ENCODE measurements at regions not wholly inside any gene's neighbourhood (a gene's known extent, or its start where the extent isn't known, plus 50 kb on each side); places are given as distances from the start of the nearest gene placed in this dataset.
A peak's percentile ranks its signal among the peaks of the same experiment; 100 is the strongest.

DNA sequence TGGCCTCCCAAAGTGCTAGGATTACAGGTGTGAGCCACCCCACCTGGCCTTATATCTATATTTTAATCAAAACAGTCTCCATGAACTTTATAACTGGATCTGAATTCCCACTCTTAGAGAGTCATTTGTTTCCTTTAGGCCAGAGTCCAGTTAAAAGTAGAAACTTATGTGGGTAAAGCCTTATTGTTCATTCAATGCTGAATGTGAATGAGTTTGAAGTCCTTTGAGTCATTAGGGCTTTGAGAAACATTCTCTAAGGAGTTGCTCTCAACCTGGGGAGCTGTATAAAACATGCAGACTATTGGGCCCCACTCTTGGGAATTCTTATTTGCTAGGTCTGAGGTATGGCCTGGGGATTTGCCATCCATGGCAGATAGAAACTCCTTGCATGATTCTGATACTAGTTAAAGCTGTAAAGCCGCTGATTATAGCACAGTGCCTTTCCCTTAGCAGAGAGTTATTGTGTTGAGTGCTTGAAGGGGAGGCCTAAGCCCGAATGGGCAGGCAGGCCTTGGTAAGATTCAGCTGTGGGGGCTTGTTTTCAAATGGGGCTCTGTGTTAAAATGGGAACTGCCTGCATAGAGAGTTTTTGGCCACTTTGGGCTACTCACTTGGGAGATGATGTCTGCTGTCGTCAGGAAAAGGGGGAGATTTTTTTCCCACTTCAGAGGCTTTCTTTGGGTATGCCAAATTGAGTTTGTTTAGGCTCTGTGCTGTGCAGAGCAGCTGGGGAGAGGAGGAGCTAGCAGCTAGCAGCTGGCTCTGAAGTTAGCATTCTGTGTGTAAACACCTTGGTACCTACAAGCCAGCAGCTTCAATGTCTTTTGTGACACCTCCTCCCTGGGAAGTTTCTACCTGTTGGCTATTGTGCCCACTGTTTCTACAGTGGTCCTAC is 117.5 kb downstream of the DACT1 start:
- peaks cover 18% of the 10 kb centered on the region for H3K4me1 ChIP-seq
- no peaks in the 10 kb centered on the region for H4K20me1 ChIP-seq (ENCODE audit: low read depth)
- no peaks in the 10 kb centered on the region for H3K27me3 ChIP-seq
- H3K4me1 Mint-ChIP-seq, result peaks cover 14% of the 10 kb centered on the region
- H3K9ac ChIP-seq, result no peak overlapping the region
- peak overlapping the region; percentile 50 for H3K4me2 ChIP-seq
- TF ChIP-seq EZH2phosphoT487 (IDR thresholded peaks at IDR 0.05), result no peak
- TF ChIP-seq, protein P1, sequence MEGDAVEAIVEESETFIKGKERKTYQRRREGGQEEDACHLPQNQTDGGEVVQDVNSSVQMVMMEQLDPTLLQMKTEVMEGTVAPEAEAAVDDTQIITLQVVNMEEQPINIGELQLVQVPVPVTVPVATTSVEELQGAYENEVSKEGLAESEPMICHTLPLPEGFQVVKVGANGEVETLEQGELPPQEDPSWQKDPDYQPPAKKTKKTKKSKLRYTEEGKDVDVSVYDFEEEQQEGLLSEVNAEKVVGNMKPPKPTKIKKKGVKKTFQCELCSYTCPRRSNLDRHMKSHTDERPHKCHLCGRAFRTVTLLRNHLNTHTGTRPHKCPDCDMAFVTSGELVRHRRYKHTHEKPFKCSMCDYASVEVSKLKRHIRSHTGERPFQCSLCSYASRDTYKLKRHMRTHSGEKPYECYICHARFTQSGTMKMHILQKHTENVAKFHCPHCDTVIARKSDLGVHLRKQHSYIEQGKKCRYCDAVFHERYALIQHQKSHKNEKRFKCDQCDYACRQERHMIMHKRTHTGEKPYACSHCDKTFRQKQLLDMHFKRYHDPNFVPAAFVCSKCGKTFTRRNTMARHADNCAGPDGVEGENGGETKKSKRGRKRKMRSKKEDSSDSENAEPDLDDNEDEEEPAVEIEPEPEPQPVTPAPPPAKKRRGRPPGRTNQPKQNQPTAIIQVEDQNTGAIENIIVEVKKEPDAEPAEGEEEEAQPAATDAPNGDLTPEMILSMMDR (IDR thresholded peaks at IDR 0.05), result no peak
- TF ChIP-seq EZH2 (IDR thresholded peaks at IDR 0.05), result no peak
- no peak overlapping the region for H3K4me3 Mint-ChIP-seq
- DNase-seq (ENCODE audit: low spot score), result peak; percentile 16
- H3K9me3 ChIP-seq (ENCODE audit: low read depth), result no peaks in the 10 kb centered on the region
- no peaks in the 10 kb centered on the region for H3F3A ChIP-seq (ENCODE audit: low read depth)
- peaks cover 4% of the 10 kb centered on the region for H3K27me3 Mint-ChIP-seq (ENCODE audit: insufficient read depth, low read depth)
- no peaks in the 10 kb centered on the region for H3K36me3 ChIP-seq
- no peaks in the 10 kb centered on the region for H3K79me2 ChIP-seq (ENCODE audit: low read depth)
- no peak overlapping the region for H3K4me3 ChIP-seq
- H3K9me3 Mint-ChIP-seq, result no peaks in the 10 kb centered on the region
- H2AFZ ChIP-seq (replicated peaks), result peak overlapping the region; percentile 97
- H3K27ac Mint-ChIP-seq, result peak overlapping the region; percentile 22
- H3K27ac ChIP-seq, result no peak overlapping the region
- no peaks in the 10 kb centered on the region for H3K36me3 Mint-ChIP-seq

DNA sequence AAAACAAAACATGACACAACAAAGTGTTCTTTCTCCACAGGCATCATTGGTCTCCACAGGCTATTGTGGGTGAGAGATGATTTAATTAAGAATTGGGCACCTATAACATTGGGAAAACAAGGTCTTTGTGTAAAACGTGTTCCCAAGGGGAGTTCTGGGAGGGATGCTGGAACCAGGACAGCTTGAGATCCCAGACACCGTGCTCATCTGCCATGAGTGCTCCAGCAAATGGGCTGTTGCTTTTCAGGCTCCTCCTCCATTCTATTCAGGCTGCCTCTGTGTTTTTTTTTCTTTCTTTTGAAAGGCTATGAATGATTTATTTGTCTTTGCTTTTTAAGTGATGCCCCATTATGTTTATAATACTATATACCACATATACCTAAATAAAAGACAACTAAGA is 122.4 kb downstream of the DACT1 start:
- Histone ChIP-seq H3K4me3 (no peak overlapping the region), H3K9me3 (ENCODE audit: low read depth) (no peaks in the 10 kb centered on the region), H2AFZ (replicated peaks) (peak overlapping the region; percentile 69), H3K27ac (no peak overlapping the region), H3K79me2 (ENCODE audit: low read depth) (no peaks in the 10 kb centered on the region), H3K4me2 (no peak overlapping the region), H3K27me3 (no peaks in the 10 kb centered on the region), H3K36me3 (no peaks in the 10 kb centered on the region), H3F3A (ENCODE audit: low read depth) (no peaks in the 10 kb centered on the region), H3K9ac (no peak overlapping the region), H4K20me1 (ENCODE audit: low read depth) (no peaks in the 10 kb centered on the region), H3K4me1 (peaks cover 13% of the 10 kb centered on the region)
- no peak overlapping the region for H3K27ac Mint-ChIP-seq
- H3K4me3 Mint-ChIP-seq, result no peak overlapping the region
- peaks cover 5% of the 10 kb centered on the region for H3K27me3 Mint-ChIP-seq (ENCODE audit: insufficient read depth, low read depth)
- TF ChIP-seq EZH2phosphoT487 (IDR thresholded peaks at IDR 0.05) (no peak), EZH2 (IDR thresholded peaks at IDR 0.05) (no peak)
- TF ChIP-seq, protein P1 (IDR thresholded peaks at IDR 0.05), result no peak
- no peaks in the 10 kb centered on the region for H3K36me3 Mint-ChIP-seq
- H3K9me3 Mint-ChIP-seq, result no peaks in the 10 kb centered on the region
- DNase-seq (ENCODE audit: low spot score), result no peak
- H3K4me1 Mint-ChIP-seq, result peaks cover 13% of the 10 kb centered on the region

DNA sequence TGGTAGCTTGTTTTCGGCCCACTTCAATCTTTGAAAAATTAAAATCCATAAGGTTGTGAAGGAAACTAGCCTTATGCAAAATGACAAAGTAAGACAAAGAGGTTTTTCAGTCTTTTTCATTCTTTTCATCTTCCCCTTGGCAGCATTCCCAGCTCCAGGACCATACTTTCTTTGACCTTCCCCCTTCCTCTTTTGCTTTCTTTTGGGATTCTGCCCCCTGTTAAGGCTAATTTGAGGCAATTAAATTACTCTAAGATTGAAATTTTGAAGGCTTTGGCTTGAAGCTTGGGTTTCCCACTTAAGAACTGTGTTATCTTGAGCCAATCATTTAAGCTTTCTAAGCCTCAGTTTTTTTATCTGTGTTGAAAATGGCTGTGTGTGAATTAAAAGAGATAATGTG is 124.9 kb downstream of the DACT1 start:
- Histone ChIP-seq H3K27ac (no peak overlapping the region), H3F3A (ENCODE audit: low read depth) (no peaks in the 10 kb centered on the region), H3K27me3 (peaks cover 12% of the 10 kb centered on the region), H3K4me3 (no peak overlapping the region), H3K79me2 (ENCODE audit: low read depth) (no peaks in the 10 kb centered on the region), H3K4me1 (peaks cover 5% of the 10 kb centered on the region), H2AFZ (replicated peaks) (no peak overlapping the region), H3K9ac (no peak overlapping the region), H4K20me1 (ENCODE audit: low read depth) (no peaks in the 10 kb centered on the region), H3K9me3 (ENCODE audit: low read depth) (no peaks in the 10 kb centered on the region), H3K4me2 (no peak overlapping the region), H3K36me3 (no peaks in the 10 kb centered on the region)
- Mint-ChIP-seq H3K4me1 (peaks cover 16% of the 10 kb centered on the region), H3K27me3 (ENCODE audit: insufficient read depth, low read depth) (peaks cover 5% of the 10 kb centered on the region), H3K9me3 (no peaks in the 10 kb centered on the region), H3K27ac (no peak overlapping the region), H3K4me3 (no peak overlapping the region), H3K36me3 (no peaks in the 10 kb centered on the region)
- DNase-seq (ENCODE audit: low spot score), result no peak
- no peak for TF ChIP-seq EZH2phosphoT487 (IDR thresholded peaks at IDR 0.05)
- TF ChIP-seq, protein P1 (IDR thresholded peaks at IDR 0.05), result no peak
- TF ChIP-seq EZH2 (IDR thresholded peaks at IDR 0.05), result no peak

Measured in neural progenitor cell (in vitro differentiated cells).